H1 (cell line): ENCODE measurements at regions not wholly inside any gene's neighbourhood (a gene's known extent, or its start where the extent isn't known, plus 50 kb on each side); places are given as distances from the start of the nearest gene placed in this dataset.

Experiments used
- CTCF ChIA-PET: fragments of 300-600 bp; sonication (Branson Sonifier 250); formaldehyde crosslinking; loops from one replicate; lab custom pipeline; 2021; ENCODE audit not compliant: partially characterized antibody; lab: Charles Lee
- POLR2A ChIA-PET: fragments of 300-600 bp; sonication (Branson Sonifier 250); formaldehyde crosslinking; loops from one replicate; lab custom pipeline; 2021; ENCODE audit warnings: inconsistent platforms; ENCODE audit not compliant: partially characterized antibody; lab: Charles Lee
- DNase-seq, 2 experiments: peaks; one replicate each; pipeline versions ENCODE4 v3.0.0 to v3.0.0-alpha.2; 2010 to 2022; ENCODE audit warnings: low spot score in 2 of 2, low read depth in 1 of 2, mixed read lengths in 1 of 2
- FAIRE-seq: peaks from 2 replicates; lab custom pipeline; 2011; peaks lifted over from hg19 to GRCh38; lab: Jason Lieb, UNC
- H2AFZ ChIP-seq: 2 replicates; pipeline ENCODE4 v1.8.1; 2012; ENCODE audit warnings: low read length, inconsistent platforms
- H2AK5ac ChIP-seq: 2 replicates; pipeline ENCODE4 v1.6.1; 2013; ENCODE audit warnings: low read depth, low read length
- H2BK120ac ChIP-seq: replicated peaks from 2 replicates; pipeline ENCODE3; 2013; ENCODE audit warnings: low read depth, low read length, inconsistent platforms
- H2BK12ac ChIP-seq: 2 replicates; pipeline ENCODE4 v1.6.1; 2013; ENCODE audit warnings: low read depth, low read length
- H2BK15ac ChIP-seq: 2 replicates; pipeline ENCODE4 v1.6.1; 2013; ENCODE audit warnings: low read length
- H2BK20ac ChIP-seq: 2 replicates; pipeline ENCODE4 v1.6.1; 2013; ENCODE audit warnings: low read length
- H2BK5ac ChIP-seq: 2 replicates; pipeline ENCODE4 v1.6.1; 2013; ENCODE audit warnings: low read depth, low read length
- H3K14ac ChIP-seq: 2 replicates; pipeline ENCODE4 v1.6.1; 2013; ENCODE audit warnings: inconsistent platforms; ENCODE audit not compliant: insufficient read length
- H3K18ac ChIP-seq: 2 replicates; pipeline ENCODE4 v1.6.1; 2013; ENCODE audit warnings: low read length; ENCODE audit errors: extremely low read depth
- H3K23ac ChIP-seq: 2 replicates; pipeline ENCODE4 v1.6.1; 2013; ENCODE audit warnings: inconsistent platforms; ENCODE audit not compliant: insufficient read length
- H3K23me2 ChIP-seq: 2 replicates; pipeline ENCODE4 v1.6.1; 2013; ENCODE audit warnings: low read depth, low read length
- H3K27ac ChIP-seq: 2 replicates; pipeline ENCODE4 v1.6.1; 2011; ENCODE audit warnings: low read depth, low read length, inconsistent platforms
- H3K27me3 ChIP-seq, 4 experiments: replicated peaks in 1 of 4; 1 replicate in 1 of 4; 2 replicates in 3 of 4; pipeline versions ENCODE4 v1.6.1 to v1.8.1; 2011 to 2013; ENCODE audit warnings: low read length in 3 of 4, mild to moderate bottlenecking in 3 of 4, inconsistent platforms in 2 of 4, mixed read lengths in 2 of 4, moderate library complexity in 1 of 4; ENCODE audit not compliant: control insufficient read depth in 3 of 4, insufficient read depth in 3 of 4; ENCODE audit errors: extremely low read depth in 1 of 4
- H3K36me3 ChIP-seq, 4 experiments: 2 replicates each; pipeline versions ENCODE4 v1.6.1 to v1.8.1; 2011 to 2013; ENCODE audit warnings: mild to moderate bottlenecking in 4 of 4, low read length in 3 of 4, moderate library complexity in 2 of 4, control low read depth in 1 of 4, inconsistent platforms in 1 of 4; ENCODE audit not compliant: insufficient read depth in 4 of 4, control insufficient read depth in 2 of 4
- H3K4ac ChIP-seq: replicated peaks from 2 replicates; pipeline ENCODE3; 2013; ENCODE audit warnings: low read length, low read depth, mixed read lengths, inconsistent platforms; ENCODE audit not compliant: insufficient read length
- H3K4me1 ChIP-seq, 4 experiments: replicated peaks in 1 of 4; 1 replicate in 1 of 4; 2 replicates in 3 of 4; pipeline versions ENCODE4 v1.6.1 to v1.8.1; 2011 to 2013; ENCODE audit warnings: low read length in 3 of 4, inconsistent platforms in 2 of 4, mixed read lengths in 1 of 4; ENCODE audit not compliant: insufficient read depth in 4 of 4, control insufficient read depth in 3 of 4
- H3K4me2 ChIP-seq, 2 experiments: 2 replicates each; pipeline versions ENCODE4 v1.6.1 to v1.8.1; 2011 to 2013; ENCODE audit warnings: low read depth in 2 of 2, low read length in 2 of 2, control low read depth in 1 of 2, inconsistent platforms in 1 of 2, mild to moderate bottlenecking in 1 of 2; ENCODE audit not compliant: insufficient read depth in 1 of 2
- H3K4me3 ChIP-seq, 4 experiments: fragments of 200-600, 300-600 bp in 1 of 4; sonication (generic), shearing (Covaris generic), sonication (Bioruptor Twin) in 1 of 4; 2 replicates each; pipeline versions ENCODE4 v1.5.1 to v1.8.1; 2011 to 2016; ENCODE audit warnings: low read length in 4 of 4, low read depth in 3 of 4, control low read depth in 2 of 4, inconsistent platforms in 2 of 4, mild to moderate bottlenecking in 2 of 4, mixed read lengths in 1 of 4, moderate library complexity in 1 of 4; ENCODE audit not compliant: insufficient read depth in 2 of 4; ENCODE audit errors: extremely low read depth in 1 of 4
- H3K56ac ChIP-seq: replicated peaks from 2 replicates; pipeline ENCODE3; 2013; ENCODE audit warnings: low read depth, mild to moderate bottlenecking, mixed read lengths, low read length, inconsistent platforms; ENCODE audit not compliant: insufficient read length
- H3K79me1 ChIP-seq: 2 replicates; pipeline ENCODE4 v1.6.1; 2013; ENCODE audit warnings: low read depth, low read length, control low read depth
- H3K79me2 ChIP-seq, 2 experiments: 2 replicates each; pipeline versions ENCODE4 v1.6.1 to v1.8.1; 2012 to 2013; ENCODE audit warnings: low read length in 2 of 2, mild to moderate bottlenecking in 2 of 2, inconsistent platforms in 1 of 2; ENCODE audit not compliant: insufficient read depth in 2 of 2, control insufficient read depth in 1 of 2
- H3K9ac ChIP-seq, 4 experiments: replicated peaks in 1 of 4; 1 replicate in 1 of 4; 2 replicates in 3 of 4; pipeline versions ENCODE4 v1.6.1 to v1.8.1; 2011 to 2013; ENCODE audit warnings: low read depth in 3 of 4, low read length in 3 of 4, control low read depth in 2 of 4, mild to moderate bottlenecking in 2 of 4, moderate library complexity in 2 of 4, inconsistent platforms in 1 of 4; ENCODE audit errors: extremely low read depth in 1 of 4
- H3K9me3 ChIP-seq, 2 experiments: 2 replicates each; pipeline versions ENCODE4 v1.6.1 to v1.8.1; 2012 to 2013; ENCODE audit warnings: mild to moderate bottlenecking in 2 of 2, moderate library complexity in 2 of 2, control low read depth in 1 of 2, inconsistent platforms in 1 of 2, low read depth in 1 of 2, low read length in 1 of 2, mixed read lengths in 1 of 2; ENCODE audit not compliant: insufficient read depth in 2 of 2
- H4K20me1 ChIP-seq, 2 experiments: replicated peaks in 1 of 2; 2 replicates each; pipeline versions ENCODE3 to v1.8.1; 2011 to 2013; ENCODE audit warnings: inconsistent platforms in 2 of 2, low read length in 2 of 2, mild to moderate bottlenecking in 1 of 2; ENCODE audit not compliant: insufficient read depth in 2 of 2, control insufficient read depth in 1 of 2
- H4K5ac ChIP-seq: 2 replicates; pipeline ENCODE4 v1.6.1; 2013; ENCODE audit warnings: low read length, low read depth, mixed read lengths, inconsistent platforms; ENCODE audit not compliant: insufficient read length
- H4K8ac ChIP-seq: 2 replicates; pipeline ENCODE4 v1.8.0; 2013; ENCODE audit warnings: mild to moderate bottlenecking, moderate library complexity, low read length, inconsistent platforms; ENCODE audit not compliant: insufficient read depth; ENCODE audit errors: extremely low read depth
- H4K91ac ChIP-seq: replicated peaks from 2 replicates; pipeline ENCODE3; 2013; ENCODE audit warnings: low read length, mixed read lengths, inconsistent platforms; ENCODE audit not compliant: insufficient read length
- BACH1 ChIP-seq: IDR thresholded peaks from 2 replicates; pipeline ENCODE4 v1.6.1; 2012; ENCODE audit warnings: low read length, improper control_type of control experiment
- EP300 ChIP-seq, 2 experiments: IDR thresholded peaks; 1 replicate in 1 of 2; 2 replicates in 1 of 2; pipeline ENCODE4 v1.6.1; 2011 to 2012; ENCODE audit warnings: low read depth in 2 of 2, low read length in 2 of 2, mild to moderate bottlenecking in 2 of 2, borderline replicate concordance in 1 of 2, inconsistent platforms in 1 of 2, moderate library complexity in 1 of 2
- GTF2F1 ChIP-seq: IDR thresholded peaks from 2 replicates; pipeline ENCODE4 v1.6.1; 2012; ENCODE audit warnings: low read depth, low read length, improper control_type of control experiment, borderline replicate concordance
- KDM1A ChIP-seq: fragments of 200-600, 300-600 bp; sonication (generic); IDR thresholded peaks from 2 replicates; pipeline ENCODE4 v1.7.1; 2016; ENCODE audit warnings: mild to moderate bottlenecking, low read length, borderline replicate concordance
- KDM4A ChIP-seq: IDR thresholded peaks from one replicate; pipeline ENCODE4 v1.7.1; 2012; ENCODE audit warnings: low read depth, mild to moderate bottlenecking, moderate library complexity, low read length, inconsistent platforms; ENCODE audit not compliant: severe bottlenecking
- KDM5A ChIP-seq: fragments of 200-600 bp; IDR thresholded peaks from 2 replicates; pipeline ENCODE4 v1.7.1; 2012; ENCODE audit warnings: mild to moderate bottlenecking, low read length, inconsistent platforms, mixed read lengths
- NRF1 ChIP-seq: IDR thresholded peaks from 2 replicates; pipeline ENCODE4 v1.6.1; 2011; ENCODE audit warnings: mild to moderate bottlenecking, low read depth, low read length, improper control_type of control experiment
- PHF8 ChIP-seq: fragments of 200-600 bp; sonication (generic); conservative IDR thresholded peaks from 2 replicates; pipeline ENCODE4 v1.7.1; 2012; ENCODE audit warnings: low read depth, mild to moderate bottlenecking, inconsistent platforms, low read length, moderate library complexity
- POU5F1 ChIP-seq: IDR thresholded peaks from 2 replicates; pipeline ENCODE4 v1.6.1; 2011; ENCODE audit warnings: low read depth, mild to moderate bottlenecking, low read length, moderate library complexity
- RFX5 ChIP-seq: IDR thresholded peaks from 2 replicates; pipeline ENCODE4 v1.6.1; 2011; ENCODE audit warnings: low read depth, low read length, improper control_type of control experiment, borderline replicate concordance
- SP2 ChIP-seq: IDR thresholded peaks from 2 replicates; pipeline ENCODE4 v1.6.1; 2012; ENCODE audit warnings: mild to moderate bottlenecking, low read length, inconsistent platforms
- TAF7 ChIP-seq: optimal IDR thresholded peaks from 2 replicates; pipeline ENCODE3; 2011; ENCODE audit warnings: low read depth, mild to moderate bottlenecking, inconsistent platforms, low read length, moderate library complexity, borderline replicate concordance
- WGBS, 2 experiments: shearing (Covaris generic) in 1 of 2; methylation state at CpG; one replicate each; pipeline versions ENCODE4 v1.1.6 to v1.1.7; 2013 to 2015; ENCODE audit warnings: low lambda C conversion rate in 2 of 2, mixed read lengths in 2 of 2, inconsistent platforms in 1 of 2, low coverage in 1 of 2, missing lambda C conversion rate in 1 of 2; ENCODE audit not compliant: insufficient replicate concordance in 2 of 2, insufficient coverage in 1 of 2, insufficient read length in 1 of 2; ENCODE audit errors: extremely low coverage in 1 of 2, missing lambda C conversion rate in 1 of 2; 5-methylcytosine and 5-hydroxymethylcytosine counted together
- TF ChIP-seq, protein P1 (sequence below): IDR thresholded peaks from 2 replicates; pipeline ENCODE4 v1.6.1; 2011; ENCODE audit warnings: low read depth, mild to moderate bottlenecking, low read length; ENCODE audit not compliant: insufficient read depth

DNA sequence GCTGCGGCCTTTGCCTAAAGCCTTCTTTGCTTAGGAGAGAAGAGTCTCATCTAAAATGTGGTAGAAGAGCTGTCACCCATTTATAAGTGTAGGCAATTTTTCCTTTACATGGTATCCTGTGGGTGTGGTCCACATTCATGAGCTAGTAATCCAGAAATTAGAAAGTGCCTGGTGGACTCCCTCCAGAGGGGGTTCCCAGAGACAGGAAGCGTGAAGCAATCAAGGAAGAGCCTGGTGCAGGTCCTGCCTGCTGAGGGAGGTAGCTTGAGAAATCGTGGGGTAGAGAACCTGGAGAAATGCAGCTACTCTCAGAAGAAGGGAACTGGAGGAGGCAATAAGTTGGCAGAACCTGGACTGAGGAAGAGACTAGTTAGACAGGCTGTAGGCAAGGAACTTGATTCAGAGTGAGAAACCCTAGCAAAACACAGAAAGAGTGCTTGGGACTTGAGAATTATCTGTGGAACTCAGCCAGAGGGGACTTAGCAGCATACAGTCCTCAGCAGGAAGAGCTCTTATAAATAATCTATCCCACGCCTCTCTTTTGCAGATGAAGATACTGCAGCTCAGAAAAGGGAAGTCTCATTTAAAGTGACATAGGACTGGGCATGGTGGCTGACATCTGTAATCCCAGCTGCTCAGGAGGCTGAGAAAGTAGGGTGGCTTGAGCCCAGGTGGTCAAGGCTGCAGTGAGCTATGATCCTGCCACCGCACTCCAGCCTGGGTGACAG lies 182.4 kb upstream of the CCND2 start:
- Histone ChIP-seq H3K36me3 (no peaks in the 10 kb centered on the region), H3K27ac (no peak overlapping the region), H3K14ac (no peak overlapping the region), H2AFZ (no peak overlapping the region), H3K4ac (no peak overlapping the region), H2AK5ac (no peak overlapping the region), H3K4me3 (no peak overlapping the region), H3K23ac (no peak overlapping the region), H3K9ac (no peak overlapping the region), H3K9me3 (no peaks in the 10 kb centered on the region), H2BK12ac (no peak overlapping the region), H4K5ac (no peak overlapping the region), H4K20me1 (no peaks in the 10 kb centered on the region), H4K91ac (no peak overlapping the region), H2BK5ac (no peak overlapping the region), H3K4me2 (no peak overlapping the region), H2BK20ac (no peak overlapping the region), H3K4me1 (peaks cover 0 to 2% (median 0%) of the 10 kb centered on the region in 4 experiments; a peak in 1 of 7 replicates), H3K27me3 (no peaks in the 10 kb centered on the region), H2BK15ac (no peak overlapping the region), H3K79me1 (no peaks in the 10 kb centered on the region), H2BK120ac (no peak overlapping the region), H3K79me2 (no peaks in the 10 kb centered on the region), H3K56ac (no peak overlapping the region), H3K18ac (no peak overlapping the region), H4K8ac (no peak overlapping the region), H3K23me2 (no peaks in the 10 kb centered on the region)
- ChIA-PET CTCF (interaction anchor here (0.7 to 2.2 kb wide), 15 partner anchors 11 to 208 kb away, joined by 3 to 9 read pairs (median 4); no protein-coding TSS in a partner anchor), POLR2A (no interaction called here)
- no peak for DNase-seq
- 89% methylated on average over 5 of the region's 5 CpGs; no CpG with 5 or more reads in 1 of the 2 experiments for WGBS, 2 experiments
- FAIRE-seq: no peak
- TF ChIP-seq KDM4A (no peak), KDM1A (no peak), TAF7 (no peak), POU5F1 (no peak), RFX5 (no peak), GTF2F1 (no peak), BACH1 (no peak), EP300 (IDR thresholded peaks at IDR 0.05; ENCODE audit: borderline replicate concordance in 1 of 2, low read depth in 2 of 2, low read length in 2 of 2) (no peak), SP2 (no peak), KDM5A (no peak), NRF1 (no peak), PHF8 (no peak)
- TF ChIP-seq, protein P1, sequence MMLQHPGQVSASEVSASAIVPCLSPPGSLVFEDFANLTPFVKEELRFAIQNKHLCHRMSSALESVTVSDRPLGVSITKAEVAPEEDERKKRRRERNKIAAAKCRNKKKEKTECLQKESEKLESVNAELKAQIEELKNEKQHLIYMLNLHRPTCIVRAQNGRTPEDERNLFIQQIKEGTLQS: no peak
